ENCODE measurements at regions not wholly inside any gene's neighbourhood (a gene's known extent, or its start where the extent isn't known, plus 50 kb on each side); places are given as distances from the start of the nearest gene placed in this dataset.

DNA sequence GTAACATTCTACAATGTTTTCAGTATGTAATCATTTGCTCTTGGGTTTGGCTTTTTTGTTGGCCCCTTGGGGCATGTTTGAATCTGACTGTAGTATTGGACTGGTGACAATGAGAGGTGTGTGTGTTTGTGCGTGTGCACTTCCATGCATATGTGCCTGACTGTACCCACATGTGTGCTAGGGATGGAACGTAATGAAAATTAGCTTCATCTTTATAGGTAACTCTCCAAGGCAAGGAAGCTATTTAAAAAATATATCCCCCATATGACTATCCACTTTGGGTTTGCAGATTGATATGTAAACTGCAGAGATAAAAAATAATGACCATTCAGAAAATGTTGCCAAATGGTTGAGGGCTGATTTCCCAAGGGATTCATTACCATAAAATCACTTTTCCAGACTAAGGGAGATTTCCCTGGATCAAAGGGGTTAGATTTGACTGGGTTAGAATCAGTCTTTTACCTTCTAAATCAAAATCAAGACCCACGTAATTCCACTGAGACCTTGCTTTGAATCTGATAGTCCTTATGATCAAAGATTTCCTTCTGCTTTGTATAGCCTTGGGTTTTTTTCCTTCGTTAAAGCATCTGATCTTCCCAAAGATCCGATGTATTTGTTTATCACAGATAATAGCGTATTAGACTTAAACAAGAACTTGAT lies 189.7 kb downstream of the CENPF start:
- DNase-seq (ENCODE audit: low read depth in 1 of 2, low spot score in 1 of 2): no peak
- Histone ChIP-seq H3K36me3 (no peaks in the 10 kb centered on the region), H3K27me3 (no peaks in the 10 kb centered on the region), H3K27ac (no peak overlapping the region), H3K4me3 (no peak overlapping the region), H3K9me3 (ENCODE audit: low read depth) (no peaks in the 10 kb centered on the region), H3K4me1 (ENCODE audit: low read depth) (no peaks in the 10 kb centered on the region)
- TF ChIP-seq, protein P1, sequence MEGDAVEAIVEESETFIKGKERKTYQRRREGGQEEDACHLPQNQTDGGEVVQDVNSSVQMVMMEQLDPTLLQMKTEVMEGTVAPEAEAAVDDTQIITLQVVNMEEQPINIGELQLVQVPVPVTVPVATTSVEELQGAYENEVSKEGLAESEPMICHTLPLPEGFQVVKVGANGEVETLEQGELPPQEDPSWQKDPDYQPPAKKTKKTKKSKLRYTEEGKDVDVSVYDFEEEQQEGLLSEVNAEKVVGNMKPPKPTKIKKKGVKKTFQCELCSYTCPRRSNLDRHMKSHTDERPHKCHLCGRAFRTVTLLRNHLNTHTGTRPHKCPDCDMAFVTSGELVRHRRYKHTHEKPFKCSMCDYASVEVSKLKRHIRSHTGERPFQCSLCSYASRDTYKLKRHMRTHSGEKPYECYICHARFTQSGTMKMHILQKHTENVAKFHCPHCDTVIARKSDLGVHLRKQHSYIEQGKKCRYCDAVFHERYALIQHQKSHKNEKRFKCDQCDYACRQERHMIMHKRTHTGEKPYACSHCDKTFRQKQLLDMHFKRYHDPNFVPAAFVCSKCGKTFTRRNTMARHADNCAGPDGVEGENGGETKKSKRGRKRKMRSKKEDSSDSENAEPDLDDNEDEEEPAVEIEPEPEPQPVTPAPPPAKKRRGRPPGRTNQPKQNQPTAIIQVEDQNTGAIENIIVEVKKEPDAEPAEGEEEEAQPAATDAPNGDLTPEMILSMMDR (IDR thresholded peaks at IDR 0.05; ENCODE audit: low read depth, low read length): no peak

DNA sequence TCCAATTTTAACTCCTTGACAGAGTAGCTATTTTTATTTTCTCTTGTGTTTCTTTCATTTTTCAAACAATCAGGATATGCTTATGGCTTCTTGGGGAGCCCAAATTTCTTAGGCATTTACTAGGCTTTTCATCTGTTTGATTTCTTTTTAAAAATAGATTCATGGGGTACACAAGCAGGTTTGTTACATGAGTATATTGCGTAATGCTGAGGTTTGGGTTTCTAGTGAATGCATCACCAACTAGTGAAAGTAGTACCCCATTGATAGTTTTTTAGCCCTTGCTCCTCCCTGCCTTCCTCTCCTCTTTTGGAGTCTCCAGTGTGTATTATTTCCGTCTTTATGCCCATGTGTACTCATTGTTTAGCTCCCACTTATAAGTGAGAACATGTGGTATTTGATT lies 190.7 kb downstream of the CENPF start:
- Histone ChIP-seq H3K36me3 (no peaks in the 10 kb centered on the region), H3K4me1 (ENCODE audit: low read depth) (no peaks in the 10 kb centered on the region), H3K4me3 (no peak overlapping the region), H3K9me3 (ENCODE audit: low read depth) (no peaks in the 10 kb centered on the region), H3K27me3 (no peaks in the 10 kb centered on the region), H3K27ac (no peak overlapping the region)
- no peak for DNase-seq (ENCODE audit: low read depth in 1 of 2, low spot score in 1 of 2)
- TF ChIP-seq, protein P1 (IDR thresholded peaks at IDR 0.05; ENCODE audit: low read depth, low read length): no peak

DNA sequence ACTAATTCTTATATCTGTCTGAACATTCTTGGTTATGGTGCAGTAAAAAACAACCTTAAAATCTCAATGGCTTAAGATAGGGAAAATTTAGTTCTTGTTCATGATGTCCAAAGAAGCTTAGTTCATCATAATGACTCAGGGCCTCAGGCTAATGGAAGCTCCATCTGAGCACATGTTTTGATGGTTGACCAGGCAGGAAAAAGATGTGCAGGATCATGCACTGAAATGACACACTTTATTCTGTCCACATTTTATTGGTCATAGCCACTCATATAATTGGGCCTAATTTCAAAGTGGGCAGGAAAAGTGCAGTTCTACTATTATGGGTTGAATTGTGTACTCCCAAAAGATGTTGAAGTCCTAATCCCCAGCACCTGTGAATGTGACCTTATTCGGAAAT lies 198.2 kb downstream of the CENPF start:
- no peaks in the 10 kb centered on the region for H3K9me3 ChIP-seq (ENCODE audit: low read depth)
- no peaks in the 10 kb centered on the region for H3K27me3 ChIP-seq
- H3K4me3 ChIP-seq: no peak overlapping the region
- TF ChIP-seq, protein P1 (IDR thresholded peaks at IDR 0.05; ENCODE audit: low read depth, low read length): no peak
- H3K36me3 ChIP-seq: no peaks in the 10 kb centered on the region
- no peaks in the 10 kb centered on the region for H3K4me1 ChIP-seq (ENCODE audit: low read depth)
- DNase-seq (ENCODE audit: low read depth in 1 of 2, low spot score in 1 of 2): no peak
- no peak overlapping the region for H3K27ac ChIP-seq

DNA sequence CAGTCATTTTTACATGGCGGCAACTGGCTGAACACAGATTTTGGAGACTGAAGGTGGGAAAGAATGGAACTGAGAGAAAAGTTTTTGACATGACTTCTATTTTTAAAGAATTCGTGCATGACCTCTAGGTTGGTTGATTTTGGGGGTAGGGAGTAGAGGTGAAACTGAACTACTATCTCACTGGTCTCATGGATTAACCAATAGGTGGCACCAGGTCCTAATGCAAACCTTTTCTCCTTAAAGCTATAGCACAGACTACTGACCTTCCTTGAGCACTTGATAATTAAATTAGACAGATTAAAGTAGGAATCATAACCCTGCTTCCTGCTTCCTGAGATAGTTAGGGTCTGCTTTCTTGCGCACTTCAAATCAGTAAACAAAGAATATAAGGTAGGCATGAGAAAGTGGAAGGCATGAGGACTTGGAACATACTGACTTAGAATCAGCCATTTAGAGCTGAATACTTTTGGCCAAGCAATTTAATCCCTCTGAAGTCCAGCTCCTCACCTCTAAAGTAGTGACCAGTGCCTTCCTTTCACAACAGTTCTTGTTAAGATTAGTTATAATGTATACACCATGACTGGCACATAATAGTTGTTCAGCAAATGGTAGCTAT lies 206.0 kb downstream of the CENPF start:
- H3K27ac ChIP-seq: no peak overlapping the region
- H3K4me3 ChIP-seq: no peak overlapping the region
- no peaks in the 10 kb centered on the region for H3K4me1 ChIP-seq (ENCODE audit: low read depth)
- no peaks in the 10 kb centered on the region for H3K36me3 ChIP-seq
- no peaks in the 10 kb centered on the region for H3K9me3 ChIP-seq (ENCODE audit: low read depth)
- TF ChIP-seq, protein P1 (IDR thresholded peaks at IDR 0.05; ENCODE audit: low read depth, low read length): peak; percentile 54
- peak; percentile 1 to 60 for DNase-seq (ENCODE audit: low read depth in 1 of 2, low spot score in 1 of 2)
- no peaks in the 10 kb centered on the region for H3K27me3 ChIP-seq

DNA sequence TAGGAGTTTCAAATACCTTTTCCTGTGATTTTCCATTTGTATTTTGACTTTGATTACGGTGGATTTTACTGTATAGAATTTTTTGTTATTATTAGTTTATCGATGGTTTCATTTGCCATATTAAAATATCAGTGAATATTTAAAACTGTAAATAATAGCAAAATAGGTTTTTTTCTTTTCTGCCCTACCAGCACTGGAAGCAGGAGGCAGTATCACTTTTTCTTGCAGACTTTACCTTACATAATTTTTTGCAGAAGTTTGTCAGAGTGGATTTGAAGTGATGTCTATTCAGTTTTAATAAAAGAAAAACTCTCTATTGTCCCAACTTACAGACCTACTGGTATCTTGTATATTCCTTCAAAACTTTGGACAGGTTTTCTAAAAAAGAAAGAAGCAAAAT lies 213.6 kb downstream of the CENPF start:
- no peaks in the 10 kb centered on the region for H3K27me3 ChIP-seq
- H3K36me3 ChIP-seq: no peaks in the 10 kb centered on the region
- TF ChIP-seq, protein P1 (IDR thresholded peaks at IDR 0.05; ENCODE audit: low read depth, low read length): no peak
- no peak for DNase-seq (ENCODE audit: low read depth in 1 of 2, low spot score in 1 of 2)
- H3K9me3 ChIP-seq (ENCODE audit: low read depth): no peaks in the 10 kb centered on the region
- H3K4me3 ChIP-seq: no peak overlapping the region
- H3K27ac ChIP-seq: no peak overlapping the region
- H3K4me1 ChIP-seq (ENCODE audit: low read depth): no peaks in the 10 kb centered on the region

All from cardiac muscle cell (in vitro differentiated cells and primary cell).